ENCODE measurements at regions not wholly inside any gene's neighbourhood (a gene's known extent, or its start where the extent isn't known, plus 50 kb on each side); places are given as distances from the start of the nearest gene placed in this dataset.

- DNase-seq = no peak
Observed at GRCh38 chr1:63710308-63710707, 63.5 kb upstream of the ROR1 start.

- DNase-seq = no peak
Observed at GRCh38 chr1:63710761-63711380, 62.9 kb upstream of the ROR1 start.

- no peak for DNase-seq
Observed at GRCh38 chr1:63713041-63713440, 60.8 kb upstream of the ROR1 start.

GRCh38 chr1:63713627-63714481 lies 60.0 kb upstream of the ROR1 start:
- no peak for DNase-seq

GRCh38 chr1:63714482-63714760 lies 59.4 kb upstream of the ROR1 start:
- no peak for DNase-seq

- no peak for DNase-seq
Observed at GRCh38 chr1:63717511-63718065, 56.2 kb upstream of the ROR1 start.

- no peak for DNase-seq
Observed at GRCh38 chr1:63718541-63718970, 55.3 kb upstream of the ROR1 start.

- peak; percentile 35 for DNase-seq
Observed at GRCh38 chr1:63721531-63722189, 52.2 kb upstream of the ROR1 start.

- DNase-seq = no peak
Observed at GRCh38 chr1:63723602-63724001, 50.2 kb upstream of the ROR1 start.
